ENCODE measurements at regions not wholly inside any gene's neighbourhood (a gene's known extent, or its start where the extent isn't known, plus 50 kb on each side); places are given as distances from the start of the nearest gene placed in this dataset.

DNA sequence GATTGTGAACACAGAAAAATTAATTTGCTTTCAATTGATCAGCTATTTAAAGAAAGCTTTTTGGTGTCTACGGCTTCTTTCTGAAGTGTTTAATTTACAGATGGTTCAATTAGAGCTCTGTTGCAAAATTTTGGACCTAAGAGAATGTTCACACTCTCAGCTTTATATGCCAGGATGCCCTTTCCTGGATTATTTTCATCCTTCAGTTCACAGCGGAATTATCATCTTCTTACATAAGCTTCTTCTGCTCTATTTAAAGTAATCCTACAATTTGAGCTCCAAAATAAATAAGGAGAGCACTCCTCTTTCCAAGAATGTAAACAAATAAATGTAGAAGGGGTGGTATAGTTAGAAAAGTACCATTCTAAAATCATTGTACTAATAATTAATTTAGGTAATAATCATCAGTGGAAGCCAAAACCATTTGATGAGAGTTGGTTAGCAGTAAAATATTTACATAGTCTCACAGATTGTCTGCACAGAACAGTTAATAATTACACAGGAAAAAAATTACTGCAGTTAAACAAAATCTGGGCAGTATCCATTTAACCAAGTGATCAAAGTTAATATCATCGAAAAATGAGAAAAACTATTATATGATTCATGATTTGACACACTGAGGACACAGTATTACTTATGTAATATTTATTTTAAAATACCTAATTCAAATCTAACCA lies 298.0 kb upstream of the TMEM229A start:
- DNase-seq (ENCODE audit: extremely low spot score in 2 of 2), result no peak
- intact Hi-C loops (cut with DNase I), result no loop called here

DNA sequence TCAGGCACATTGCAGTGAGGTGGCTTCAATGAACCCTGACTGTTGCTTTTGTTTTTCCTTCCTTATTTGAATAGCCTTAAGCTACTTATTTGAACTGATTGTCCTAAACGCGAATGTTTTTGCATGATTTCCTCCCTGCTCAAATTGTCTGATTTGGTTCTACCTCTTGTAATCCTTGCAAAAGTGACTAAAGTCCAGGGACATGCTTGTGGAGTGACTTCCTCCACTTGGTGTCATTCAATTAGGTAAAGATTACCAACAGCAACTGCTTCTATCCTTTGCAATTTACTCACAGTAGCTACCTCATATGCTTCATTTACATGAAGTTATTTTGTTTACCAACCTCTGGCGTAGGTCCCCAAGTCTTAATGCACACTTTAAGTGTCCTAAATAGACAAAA lies 295.9 kb upstream of the TMEM229A start:
- no peak for DNase-seq (ENCODE audit: extremely low spot score in 2 of 2)
- TF ChIP-seq, protein P1, sequence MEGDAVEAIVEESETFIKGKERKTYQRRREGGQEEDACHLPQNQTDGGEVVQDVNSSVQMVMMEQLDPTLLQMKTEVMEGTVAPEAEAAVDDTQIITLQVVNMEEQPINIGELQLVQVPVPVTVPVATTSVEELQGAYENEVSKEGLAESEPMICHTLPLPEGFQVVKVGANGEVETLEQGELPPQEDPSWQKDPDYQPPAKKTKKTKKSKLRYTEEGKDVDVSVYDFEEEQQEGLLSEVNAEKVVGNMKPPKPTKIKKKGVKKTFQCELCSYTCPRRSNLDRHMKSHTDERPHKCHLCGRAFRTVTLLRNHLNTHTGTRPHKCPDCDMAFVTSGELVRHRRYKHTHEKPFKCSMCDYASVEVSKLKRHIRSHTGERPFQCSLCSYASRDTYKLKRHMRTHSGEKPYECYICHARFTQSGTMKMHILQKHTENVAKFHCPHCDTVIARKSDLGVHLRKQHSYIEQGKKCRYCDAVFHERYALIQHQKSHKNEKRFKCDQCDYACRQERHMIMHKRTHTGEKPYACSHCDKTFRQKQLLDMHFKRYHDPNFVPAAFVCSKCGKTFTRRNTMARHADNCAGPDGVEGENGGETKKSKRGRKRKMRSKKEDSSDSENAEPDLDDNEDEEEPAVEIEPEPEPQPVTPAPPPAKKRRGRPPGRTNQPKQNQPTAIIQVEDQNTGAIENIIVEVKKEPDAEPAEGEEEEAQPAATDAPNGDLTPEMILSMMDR (IDR thresholded peaks at IDR 0.05), result no peak
- TF ChIP-seq POLR2AphosphoS5 (IDR thresholded peaks at IDR 0.05; ENCODE audit: insufficient read depth in 1 of 2, low read depth in 1 of 2) (no peak), POLR2A (IDR thresholded peaks at IDR 0.05) (no peak)
- Histone ChIP-seq H3K4me1 (no peaks in the 10 kb centered on the region), H3K36me3 (no peaks in the 10 kb centered on the region), H3K27ac (no peak overlapping the region), H3K9me3 (no peaks in the 10 kb centered on the region), H3K27me3 (no peaks in the 10 kb centered on the region), H3K4me3 (no peak overlapping the region)
- intact Hi-C loops (cut with DNase I), result no loop called here

More for the DNA sequence above, 298.0 kb upstream of the TMEM229A start:
- no peak overlapping the region for H3K4me3 ChIP-seq
- TF ChIP-seq, protein P1 (IDR thresholded peaks at IDR 0.05), result no peak
- TF ChIP-seq POLR2A (IDR thresholded peaks at IDR 0.05), result no peak
- H3K9me3 ChIP-seq, result no peaks in the 10 kb centered on the region
- H3K4me1 ChIP-seq, result no peaks in the 10 kb centered on the region
- no peaks in the 10 kb centered on the region for H3K36me3 ChIP-seq
- H3K27me3 ChIP-seq, result no peaks in the 10 kb centered on the region
- no peak overlapping the region for H3K27ac ChIP-seq

DNA sequence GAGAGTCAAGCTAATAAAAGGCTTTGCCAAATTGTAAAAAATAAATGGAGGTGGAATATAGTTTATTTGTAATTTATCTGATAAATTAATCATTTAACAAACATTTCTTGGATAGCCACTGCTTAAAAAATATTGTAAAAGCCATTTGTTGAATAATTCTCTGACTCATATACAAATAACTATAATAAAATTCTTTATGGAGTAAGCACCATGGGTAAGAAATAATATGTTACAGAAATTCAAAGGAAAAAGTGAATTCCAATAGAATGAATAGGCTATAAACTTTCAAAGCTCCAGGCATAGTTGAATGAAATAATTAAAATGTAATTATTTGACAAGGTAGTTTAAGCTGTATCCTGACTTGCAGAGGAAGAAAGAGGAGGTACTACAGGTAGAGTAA lies 291.4 kb upstream of the TMEM229A start:
- Histone ChIP-seq H3K4me1 (no peaks in the 10 kb centered on the region), H3K9me3 (no peaks in the 10 kb centered on the region), H3K27ac (no peak overlapping the region), H3K27me3 (no peaks in the 10 kb centered on the region), H3K36me3 (no peaks in the 10 kb centered on the region), H3K4me3 (no peak overlapping the region)
- intact Hi-C loops (cut with DNase I), result no loop called here
- DNase-seq (ENCODE audit: extremely low spot score in 2 of 2), result no peak
- TF ChIP-seq POLR2A (IDR thresholded peaks at IDR 0.05), result no peak
- TF ChIP-seq, protein P1 (IDR thresholded peaks at IDR 0.05), result no peak
- TF ChIP-seq POLR2AphosphoS5 (IDR thresholded peaks at IDR 0.05; ENCODE audit: insufficient read depth in 1 of 2, low read depth in 1 of 2), result no peak

DNA sequence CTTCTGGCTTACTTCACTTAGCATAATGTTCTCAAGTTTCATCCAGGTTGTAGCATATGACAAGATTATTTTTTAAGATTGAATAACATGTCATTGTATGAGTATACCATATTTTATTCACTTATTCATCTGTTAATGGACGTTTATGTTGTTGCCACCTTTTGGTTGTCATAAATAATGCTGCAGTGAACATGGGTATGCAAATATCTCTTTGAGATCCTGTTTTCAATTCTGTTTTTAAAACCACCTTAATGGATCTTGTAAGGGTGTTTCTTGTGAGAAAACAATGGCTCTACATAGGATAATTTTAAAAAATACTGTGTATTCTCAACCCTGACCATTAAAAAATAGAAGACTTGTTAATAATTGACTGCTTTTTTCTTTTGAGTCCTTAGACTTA lies 290.7 kb upstream of the TMEM229A start:
- TF ChIP-seq, protein P1 (IDR thresholded peaks at IDR 0.05), result no peak
- TF ChIP-seq POLR2A (IDR thresholded peaks at IDR 0.05) (no peak), POLR2AphosphoS5 (IDR thresholded peaks at IDR 0.05; ENCODE audit: insufficient read depth in 1 of 2, low read depth in 1 of 2) (no peak)
- intact Hi-C loops (cut with DNase I), result no loop called here
- H3K27me3 ChIP-seq, result no peaks in the 10 kb centered on the region
- no peak overlapping the region for H3K4me3 ChIP-seq
- H3K36me3 ChIP-seq, result no peaks in the 10 kb centered on the region
- no peak overlapping the region for H3K27ac ChIP-seq
- DNase-seq (ENCODE audit: extremely low spot score in 2 of 2), result no peak
- H3K9me3 ChIP-seq, result no peaks in the 10 kb centered on the region
- H3K4me1 ChIP-seq, result no peaks in the 10 kb centered on the region

DNA sequence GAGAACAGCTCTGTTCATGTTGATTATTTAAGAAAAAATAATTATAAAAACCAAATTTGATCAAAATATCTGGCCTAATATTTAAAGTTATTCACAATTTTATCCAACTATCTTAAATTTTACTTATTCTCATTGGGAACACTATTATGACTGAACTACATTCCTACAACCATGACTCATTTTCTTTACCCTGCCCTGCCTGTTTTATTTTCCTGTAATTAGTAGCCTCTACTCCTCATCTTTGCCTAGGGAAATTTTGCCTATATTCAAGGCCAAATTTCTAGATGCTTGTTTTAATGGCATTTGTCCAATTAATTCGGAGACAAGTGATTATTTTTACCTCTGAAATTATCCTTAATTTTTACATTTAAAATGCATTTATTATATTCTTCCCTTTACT lies 289.7 kb upstream of the TMEM229A start:
- no peak overlapping the region for H3K4me3 ChIP-seq
- intact Hi-C loops (cut with DNase I), result no loop called here
- no peak overlapping the region for H3K27ac ChIP-seq
- no peaks in the 10 kb centered on the region for H3K27me3 ChIP-seq
- no peak for DNase-seq (ENCODE audit: extremely low spot score in 2 of 2)
- H3K36me3 ChIP-seq, result no peaks in the 10 kb centered on the region
- TF ChIP-seq POLR2A (IDR thresholded peaks at IDR 0.05), result no peak
- no peak for TF ChIP-seq POLR2AphosphoS5 (IDR thresholded peaks at IDR 0.05; ENCODE audit: insufficient read depth in 1 of 2, low read depth in 1 of 2)
- TF ChIP-seq, protein P1 (IDR thresholded peaks at IDR 0.05), result no peak
- H3K9me3 ChIP-seq, result no peaks in the 10 kb centered on the region
- H3K4me1 ChIP-seq, result no peaks in the 10 kb centered on the region

Measured in vagina (tissue), 2 donors.